Coronary artery (tissue), 2 donors: ENCODE measurements at regions not wholly inside any gene's neighbourhood (a gene's known extent, or its start where the extent isn't known, plus 50 kb on each side); places are given as distances from the start of the nearest gene placed in this dataset.

ENCODE experiments used
- DNase-seq: peaks from one replicate; pipeline ENCODE4 v3.0.0-alpha.2; 2017; ENCODE audit warnings: low spot score
- H3K27ac ChIP-seq, 2 donors: fragments of 200-600 bp; sonication (generic); one replicate each; pipeline ENCODE4 v1.5.1; 2016 to 2019
- H3K4me3 ChIP-seq: fragments of 200-600 bp; sonication (generic); 2 replicates; pipeline ENCODE4 v1.5.1; 2016; ENCODE audit warnings: mild to moderate bottlenecking, moderate library complexity
- TF ChIP-seq, protein P1 (sequence below): fragments of 200-600 bp; sonication (generic); IDR thresholded peaks from one replicate; pipeline ENCODE4 v1.5.1; 2019; ENCODE audit warnings: antibody characterized with exemption

DNA sequence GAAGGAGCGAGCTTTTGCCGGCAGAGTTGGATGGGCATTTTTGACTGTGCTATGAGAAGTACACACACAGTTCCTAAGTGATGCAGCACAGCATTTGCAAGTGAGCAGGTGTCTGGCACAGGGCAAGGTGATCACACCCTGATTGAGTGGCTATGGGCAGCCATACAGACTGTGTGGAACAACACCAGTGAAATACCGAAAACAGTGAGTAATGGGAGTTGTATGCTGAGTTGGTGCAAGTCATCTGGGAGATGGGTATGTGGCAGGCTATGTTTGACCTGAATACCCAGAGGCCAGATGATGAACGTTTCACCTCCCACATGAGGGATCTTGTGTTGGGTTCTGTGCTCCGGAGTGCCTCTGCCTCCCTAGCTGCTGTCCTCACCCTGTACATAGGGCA lies 53.5 kb upstream of the TIPARP start:
- Histone ChIP-seq H3K4me3 (no peak overlapping the region), H3K27ac (no peak overlapping the region)
- TF ChIP-seq, protein P1, sequence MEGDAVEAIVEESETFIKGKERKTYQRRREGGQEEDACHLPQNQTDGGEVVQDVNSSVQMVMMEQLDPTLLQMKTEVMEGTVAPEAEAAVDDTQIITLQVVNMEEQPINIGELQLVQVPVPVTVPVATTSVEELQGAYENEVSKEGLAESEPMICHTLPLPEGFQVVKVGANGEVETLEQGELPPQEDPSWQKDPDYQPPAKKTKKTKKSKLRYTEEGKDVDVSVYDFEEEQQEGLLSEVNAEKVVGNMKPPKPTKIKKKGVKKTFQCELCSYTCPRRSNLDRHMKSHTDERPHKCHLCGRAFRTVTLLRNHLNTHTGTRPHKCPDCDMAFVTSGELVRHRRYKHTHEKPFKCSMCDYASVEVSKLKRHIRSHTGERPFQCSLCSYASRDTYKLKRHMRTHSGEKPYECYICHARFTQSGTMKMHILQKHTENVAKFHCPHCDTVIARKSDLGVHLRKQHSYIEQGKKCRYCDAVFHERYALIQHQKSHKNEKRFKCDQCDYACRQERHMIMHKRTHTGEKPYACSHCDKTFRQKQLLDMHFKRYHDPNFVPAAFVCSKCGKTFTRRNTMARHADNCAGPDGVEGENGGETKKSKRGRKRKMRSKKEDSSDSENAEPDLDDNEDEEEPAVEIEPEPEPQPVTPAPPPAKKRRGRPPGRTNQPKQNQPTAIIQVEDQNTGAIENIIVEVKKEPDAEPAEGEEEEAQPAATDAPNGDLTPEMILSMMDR: no peak
- no peak for DNase-seq

DNA sequence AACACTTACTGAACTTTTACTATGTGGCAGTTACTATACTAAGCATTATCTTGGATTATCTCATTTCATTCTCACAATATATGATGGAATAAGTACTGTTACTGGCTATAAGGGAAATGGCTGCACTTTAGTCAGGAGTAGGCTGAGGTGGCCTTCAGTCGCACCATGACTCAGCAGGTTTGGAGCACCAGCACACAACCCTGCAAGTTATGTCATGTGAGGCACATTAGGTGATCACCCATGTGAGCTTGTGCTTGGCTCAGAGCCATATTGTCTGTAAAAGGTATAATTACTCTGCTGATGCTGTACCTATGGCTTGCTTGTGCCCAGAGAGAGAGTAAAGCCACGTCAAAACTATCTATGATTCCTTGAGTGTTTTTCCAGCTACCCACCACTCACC lies 54.1 kb upstream of the TIPARP start:
- Histone ChIP-seq H3K27ac (no peak overlapping the region), H3K4me3 (no peak overlapping the region)
- TF ChIP-seq, protein P1: no peak
- no peak for DNase-seq

DNA sequence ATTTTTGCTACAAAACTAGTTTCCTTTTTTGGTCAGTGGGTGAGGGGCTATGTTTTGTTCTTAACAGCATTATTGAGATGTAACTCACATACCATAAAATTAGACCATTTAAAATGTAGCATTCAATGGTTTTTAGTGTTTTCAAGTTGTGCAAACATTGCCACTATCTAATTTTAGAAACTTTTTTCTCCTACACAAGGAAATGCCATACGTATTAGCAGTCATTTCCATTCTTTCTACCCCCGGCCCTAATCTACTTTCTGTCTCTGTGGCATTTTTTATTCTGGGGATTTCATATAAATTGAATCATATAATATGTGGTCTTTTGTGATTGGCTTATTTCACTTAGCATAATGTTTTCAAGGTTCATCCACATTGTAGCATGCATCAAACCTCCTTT lies 55.0 kb upstream of the TIPARP start:
- H3K27ac ChIP-seq: no peak overlapping the region
- TF ChIP-seq, protein P1: no peak
- no peak for DNase-seq

DNA sequence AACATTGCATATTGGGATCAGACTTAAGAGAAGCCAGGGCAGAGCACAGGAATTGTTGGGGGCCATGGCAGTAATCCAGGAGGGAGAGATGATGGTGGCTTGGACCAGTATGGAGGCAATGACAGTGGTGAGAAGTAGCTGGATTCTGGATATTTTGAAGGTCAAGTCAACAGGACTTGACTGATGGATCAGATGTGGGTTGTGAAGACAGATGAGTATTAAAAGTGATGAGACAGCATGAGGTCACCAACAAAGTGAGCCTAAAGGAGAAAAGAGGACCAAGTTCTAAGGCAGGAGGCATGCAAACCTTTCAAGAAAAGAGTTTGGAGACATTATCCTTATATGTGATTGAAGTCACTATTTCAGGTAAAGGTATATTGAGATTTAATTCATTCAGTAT lies 56.6 kb upstream of the TIPARP start:
- TF ChIP-seq, protein P1: no peak
- no peak for DNase-seq
- no peak overlapping the region for H3K4me3 ChIP-seq
- H3K27ac ChIP-seq: no peak overlapping the region

More for the DNA sequence above, 55.0 kb upstream of the TIPARP start:
- no peak overlapping the region for H3K4me3 ChIP-seq

DNA sequence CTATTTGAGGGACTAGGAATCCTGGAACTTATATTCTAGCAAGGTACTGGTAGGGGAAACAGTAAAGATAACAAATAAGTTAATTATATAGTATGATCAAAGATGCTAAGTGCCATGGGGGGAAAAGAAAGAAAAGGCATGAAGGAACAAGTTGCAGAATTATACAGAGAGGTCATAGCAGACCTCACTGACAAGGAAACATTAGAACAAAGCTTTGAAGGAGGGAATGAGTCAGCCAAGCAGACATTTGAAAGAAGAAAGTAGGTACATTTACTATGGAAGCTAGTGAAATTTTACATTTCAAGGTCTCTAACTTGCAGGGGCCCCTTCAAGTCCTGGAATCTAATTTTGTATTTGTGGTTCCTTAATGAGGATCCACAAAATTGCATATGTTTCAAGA lies 57.2 kb upstream of the TIPARP start:
- no peak for DNase-seq
- H3K27ac ChIP-seq: no peak overlapping the region
- H3K4me3 ChIP-seq: no peak overlapping the region
- TF ChIP-seq, protein P1: no peak

DNA sequence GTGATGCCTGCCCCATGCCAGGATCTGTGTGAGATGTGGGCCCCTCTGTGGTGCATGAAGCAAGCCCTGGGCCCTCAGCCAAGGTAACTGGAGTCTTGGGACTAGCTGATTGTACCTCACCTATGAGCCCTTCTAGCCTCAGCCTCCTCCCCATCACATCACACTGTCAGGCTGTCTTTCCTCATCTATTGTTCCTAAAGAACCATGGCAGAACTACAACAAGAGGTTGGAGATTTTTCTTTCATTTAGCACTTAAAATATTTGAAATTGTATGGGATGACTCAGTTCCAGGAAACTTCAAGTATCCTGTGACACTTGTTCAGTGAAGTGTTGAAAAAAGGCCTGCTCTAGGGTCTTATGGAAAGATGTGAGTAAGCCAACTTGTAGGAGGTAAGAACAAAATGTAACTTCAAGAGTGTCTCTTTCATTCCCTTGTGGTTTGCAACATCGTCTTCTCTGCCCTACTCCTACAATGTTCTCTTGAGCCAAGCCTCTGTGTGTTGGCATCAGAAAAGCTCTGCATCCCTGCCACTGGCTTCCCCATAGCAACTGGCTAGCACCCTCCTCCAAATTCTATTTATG lies 58.7 kb upstream of the TIPARP start:
- DNase-seq: no peak
- Histone ChIP-seq H3K27ac (no peak overlapping the region), H3K4me3 (no peak overlapping the region)
- TF ChIP-seq, protein P1: no peak

DNA sequence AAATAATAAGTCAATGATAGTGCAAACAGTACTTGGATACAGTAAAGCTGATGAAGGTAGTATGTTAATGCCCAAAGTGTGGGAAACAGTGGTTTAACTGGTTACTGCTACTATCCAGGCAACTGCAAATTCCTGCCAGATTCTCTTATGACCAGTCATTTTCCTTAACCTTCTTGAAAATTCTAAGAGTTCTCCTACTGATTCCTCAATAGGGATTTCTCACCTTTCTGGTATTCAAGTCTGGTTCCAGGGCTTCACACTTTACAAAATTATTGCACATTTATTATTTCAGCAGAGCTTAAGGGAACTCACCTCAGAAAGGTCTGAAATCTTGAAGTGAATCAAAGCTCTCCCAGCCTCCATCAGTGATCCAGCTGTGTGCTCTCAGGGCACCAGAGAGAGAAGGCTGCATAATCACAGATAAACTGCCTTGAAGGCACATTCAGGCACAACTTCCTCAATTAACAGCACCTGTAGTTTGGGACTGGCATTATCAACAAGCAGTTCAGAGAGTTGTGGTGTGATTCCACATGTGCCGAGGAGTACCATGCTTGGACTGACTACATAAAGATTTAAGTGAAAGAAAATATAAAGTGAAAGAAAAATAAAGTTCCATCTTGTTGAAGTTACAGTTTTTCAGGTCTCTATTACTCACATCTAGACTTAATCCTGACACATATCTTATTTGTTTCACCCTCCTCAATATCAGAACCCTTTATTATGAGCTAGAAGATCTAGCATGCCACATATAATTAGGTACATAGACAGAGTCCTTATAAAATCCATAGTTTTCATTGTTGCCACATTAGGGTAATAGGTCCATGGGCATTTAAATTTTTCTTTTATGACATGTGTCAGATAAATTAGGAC lies 59.5 kb upstream of the TIPARP start:
- Histone ChIP-seq H3K4me3 (no peak overlapping the region), H3K27ac (no peak overlapping the region)
- TF ChIP-seq, protein P1: no peak
- DNase-seq: no peak
